Limb (tissue), 2 donors: ENCODE measurements at regions not wholly inside any gene's neighbourhood (a gene's known extent, or its start where the extent isn't known, plus 50 kb on each side); places are given as distances from the start of the nearest gene placed in this dataset.
"Not testable (repeated sequence)": the region's sequence is repeated elsewhere in the genome, so short reads cannot be mapped to it uniquely, and the experiment has no call there.

Experiments used
- DNase-seq, 2 donors: peaks; one replicate each; pipeline ENCODE4 v3.0.0-alpha.2; 2016; ENCODE audit errors: extremely low spot score in 2 of 2

DNA sequence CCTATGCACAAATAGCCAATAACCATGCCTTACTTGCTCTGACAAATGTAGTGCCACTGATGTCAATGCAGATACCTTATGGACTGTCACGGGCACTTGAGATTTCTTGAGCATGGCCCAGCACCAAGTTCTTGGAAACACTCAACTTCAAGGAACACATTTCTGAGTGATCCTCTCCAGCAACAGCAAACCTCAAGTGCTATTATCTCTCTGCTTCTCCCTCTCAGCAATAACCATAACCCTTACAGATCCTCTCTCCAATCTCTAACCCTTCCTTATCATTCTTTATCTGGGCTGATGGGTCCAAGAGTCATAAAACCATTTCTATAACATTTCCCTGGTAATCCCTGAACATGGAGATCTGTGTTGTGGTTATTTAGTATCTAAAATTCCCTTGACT lies 266.9 kb upstream of the STXBP5 start:
- DNase-seq: no peak

DNA sequence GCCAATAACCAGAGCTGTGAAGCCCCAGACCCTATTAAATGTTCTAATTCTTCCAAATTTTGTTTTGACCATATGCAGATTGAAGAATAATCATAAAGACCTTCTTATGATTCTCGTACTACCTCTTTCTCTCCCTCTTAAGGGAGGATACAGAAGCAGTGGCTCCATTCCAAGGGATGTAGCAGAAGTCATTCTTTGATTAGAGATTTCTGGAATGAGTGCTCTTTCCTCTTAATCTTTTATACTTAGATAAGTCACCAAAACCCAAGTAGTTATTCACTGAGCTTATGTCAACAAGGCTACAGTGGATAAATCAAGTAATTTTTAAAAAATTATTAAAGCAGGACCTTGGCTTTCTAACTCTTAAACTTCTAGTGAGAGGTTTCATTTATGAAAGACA lies 266.0 kb upstream of the STXBP5 start:
- DNase-seq: no peak

DNA sequence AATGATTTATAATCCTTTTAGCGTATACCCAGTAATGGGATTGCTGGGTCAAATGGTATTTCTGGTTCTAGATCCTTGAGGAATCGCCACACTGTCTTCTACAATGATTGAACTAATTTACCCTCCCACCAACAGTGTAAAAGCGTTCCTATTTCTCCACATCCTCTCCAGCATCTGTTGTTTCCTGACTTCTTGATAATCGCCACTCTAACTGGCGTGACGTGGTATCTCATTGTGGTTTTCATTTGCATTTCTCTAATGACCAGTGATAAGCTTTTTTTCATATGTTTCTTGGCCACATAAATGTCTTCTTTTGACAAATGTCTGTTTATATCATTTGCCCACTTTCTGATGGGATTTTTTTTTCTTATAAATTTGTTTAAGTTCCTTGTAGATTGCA lies 264.8 kb upstream of the STXBP5 start:
- not testable (repeated sequence) for DNase-seq

DNA sequence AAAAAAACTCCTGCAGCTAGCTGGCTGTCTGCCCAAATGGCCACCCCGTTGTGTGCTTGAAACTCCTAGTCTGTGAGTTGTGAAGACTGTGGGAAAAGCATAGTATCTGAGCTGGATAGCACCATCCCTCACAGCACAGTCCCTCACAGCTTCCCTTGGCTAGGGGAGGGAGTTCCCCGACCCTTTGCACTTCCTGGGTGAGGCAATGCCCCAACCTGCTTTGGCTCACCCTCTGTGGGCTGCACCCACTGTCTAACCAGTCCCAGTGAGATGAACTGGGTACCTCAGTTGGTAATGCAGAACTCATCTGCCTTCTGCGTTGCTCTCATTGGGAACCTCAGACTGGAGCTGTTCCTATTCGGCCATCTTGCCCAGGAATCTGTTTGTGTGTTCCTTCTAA lies 260.6 kb upstream of the STXBP5 start:
- DNase-seq: no peak

DNA sequence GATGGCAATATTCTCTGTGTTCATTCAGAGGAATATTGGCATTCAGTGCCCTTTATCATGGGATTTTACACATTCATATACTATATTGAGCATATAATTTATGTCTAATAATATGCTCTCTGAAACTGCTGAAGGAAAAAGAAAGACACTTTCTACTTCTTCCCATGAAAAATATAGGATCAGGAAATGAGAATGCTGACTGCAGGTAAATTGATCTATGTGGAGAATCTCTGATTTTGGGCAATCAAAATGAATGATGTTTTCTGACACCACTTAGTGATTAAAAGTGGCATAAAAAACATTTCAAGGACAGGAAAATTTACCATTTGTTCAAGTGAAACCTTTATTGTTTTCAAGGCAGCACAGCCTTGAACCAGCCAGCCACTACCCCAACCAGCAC lies 260.1 kb upstream of the STXBP5 start:
- no peak for DNase-seq

DNA sequence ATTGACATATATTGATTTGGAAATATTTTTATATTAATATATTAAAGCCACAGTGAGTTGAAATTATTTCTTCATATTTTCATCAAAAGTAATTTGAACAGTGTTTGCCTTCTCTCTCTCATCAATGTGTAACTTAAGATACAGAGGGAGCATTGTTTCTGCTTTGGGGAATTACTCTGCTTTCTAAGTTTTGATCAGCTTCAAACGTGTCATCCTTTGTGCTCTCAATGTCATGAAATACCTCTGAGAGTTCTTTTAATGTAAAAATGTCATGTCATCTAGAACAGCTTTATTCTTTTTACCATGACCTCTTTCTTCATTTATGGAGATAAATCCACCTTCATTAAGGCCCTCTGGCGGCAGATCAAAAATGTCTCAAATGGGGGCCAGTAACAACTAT lies 259.4 kb upstream of the STXBP5 start:
- no peak for DNase-seq

DNA sequence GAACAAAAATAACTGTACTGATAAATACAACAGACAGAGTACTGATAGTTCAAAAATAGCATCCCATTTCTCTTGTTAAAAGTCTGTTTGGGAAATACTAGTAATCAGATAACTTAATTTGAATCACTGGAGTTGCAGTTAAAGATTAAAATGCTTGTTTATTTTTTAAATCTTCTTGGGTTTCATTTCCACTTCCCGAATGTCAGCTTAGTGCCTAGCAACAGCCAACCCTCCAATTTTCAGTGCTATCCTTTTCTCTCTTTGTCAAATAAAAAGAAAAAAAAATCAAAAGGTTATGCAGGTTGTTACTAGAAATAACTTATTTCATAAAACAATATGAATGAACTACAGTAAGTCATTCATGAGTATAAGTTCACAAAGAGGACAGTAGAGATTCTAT lies 257.7 kb upstream of the STXBP5 start:
- DNase-seq: no peak

DNA sequence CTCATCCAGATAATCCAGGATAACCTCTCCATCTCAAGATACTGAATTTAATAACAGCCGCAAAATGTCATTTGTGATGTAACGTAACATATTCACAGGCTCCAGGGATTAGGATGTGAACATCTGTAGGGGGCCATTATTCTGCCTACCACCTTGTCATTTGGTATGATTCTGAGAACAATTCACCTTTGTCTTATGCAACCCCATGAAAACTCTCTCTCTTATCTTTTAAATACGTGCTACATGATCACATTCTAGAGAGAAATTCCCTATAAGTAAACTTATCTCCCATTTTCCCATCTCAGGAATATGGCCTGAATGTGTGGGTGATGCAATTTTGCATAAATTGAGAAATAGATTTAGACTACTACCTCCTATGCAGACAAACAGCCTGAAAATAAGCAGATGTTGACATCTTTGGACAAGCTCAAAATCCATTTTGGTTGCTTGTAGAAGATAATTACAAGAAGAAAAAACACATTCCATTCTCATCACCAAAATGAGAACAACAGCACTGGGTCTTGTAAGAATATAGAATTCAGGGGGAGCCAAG lies 255.4 kb upstream of the STXBP5 start:
- no peak for DNase-seq

DNA sequence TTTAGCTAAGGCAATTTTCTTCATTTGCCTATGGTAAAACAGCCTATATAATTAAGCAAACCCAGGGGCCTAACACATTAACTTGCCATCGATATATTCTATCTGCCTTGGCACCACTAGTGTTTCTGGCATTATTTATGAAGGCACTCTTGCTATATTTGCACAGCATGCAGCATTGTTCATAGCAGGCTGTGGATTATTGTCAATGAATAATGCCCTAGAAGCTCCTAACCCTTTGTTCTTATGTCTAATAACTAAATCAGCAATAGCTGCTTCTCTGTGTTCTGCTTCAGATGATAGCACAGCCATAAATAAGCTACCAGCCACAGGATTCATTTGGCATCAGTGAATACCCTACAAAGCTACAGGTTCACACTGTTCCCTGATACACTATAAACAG lies 254.8 kb upstream of the STXBP5 start:
- DNase-seq: no peak

DNA sequence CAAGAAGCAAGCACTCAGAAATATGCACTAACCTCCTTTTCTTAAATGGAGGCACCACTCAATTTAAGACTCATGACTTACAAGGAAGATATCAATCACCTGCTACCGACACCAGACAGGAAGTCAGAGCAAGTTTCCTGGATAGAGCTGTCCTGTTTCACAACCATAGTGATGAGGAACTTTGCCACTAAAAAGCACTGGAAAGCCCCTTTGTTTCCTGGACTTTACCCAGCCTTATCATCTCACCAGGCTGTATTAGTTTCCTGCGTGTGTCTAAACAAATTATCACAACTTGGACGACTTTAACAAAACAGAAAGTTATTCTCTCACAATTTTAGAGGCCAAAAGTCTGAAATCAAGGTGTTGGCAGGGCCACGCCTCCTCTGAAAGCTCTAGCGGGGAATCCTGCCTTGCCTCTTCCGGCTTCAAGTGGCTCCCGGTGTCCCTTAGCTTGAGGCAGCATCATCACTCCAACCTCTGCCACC lies 253.8 kb upstream of the STXBP5 start:
- DNase-seq: no peak

DNA sequence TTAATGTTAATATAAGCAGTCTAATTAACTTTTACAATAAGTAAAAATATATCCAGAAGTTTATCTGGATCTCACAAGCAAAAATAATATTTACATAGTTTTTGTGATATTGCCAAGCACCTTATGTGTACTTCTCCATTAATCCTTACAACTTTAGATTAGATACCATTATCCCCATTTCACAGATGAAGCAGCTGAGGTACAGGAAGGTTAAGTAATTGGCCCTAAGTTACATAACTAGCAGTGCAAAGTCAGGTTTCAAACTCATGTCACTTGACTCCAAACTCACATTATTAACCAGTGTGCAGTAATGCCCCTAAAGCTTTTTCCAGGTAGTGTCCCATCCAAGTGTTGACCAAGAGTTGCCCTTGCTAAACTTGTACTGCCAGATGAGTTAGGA lies 248.6 kb upstream of the STXBP5 start:
- DNase-seq: no peak

DNA sequence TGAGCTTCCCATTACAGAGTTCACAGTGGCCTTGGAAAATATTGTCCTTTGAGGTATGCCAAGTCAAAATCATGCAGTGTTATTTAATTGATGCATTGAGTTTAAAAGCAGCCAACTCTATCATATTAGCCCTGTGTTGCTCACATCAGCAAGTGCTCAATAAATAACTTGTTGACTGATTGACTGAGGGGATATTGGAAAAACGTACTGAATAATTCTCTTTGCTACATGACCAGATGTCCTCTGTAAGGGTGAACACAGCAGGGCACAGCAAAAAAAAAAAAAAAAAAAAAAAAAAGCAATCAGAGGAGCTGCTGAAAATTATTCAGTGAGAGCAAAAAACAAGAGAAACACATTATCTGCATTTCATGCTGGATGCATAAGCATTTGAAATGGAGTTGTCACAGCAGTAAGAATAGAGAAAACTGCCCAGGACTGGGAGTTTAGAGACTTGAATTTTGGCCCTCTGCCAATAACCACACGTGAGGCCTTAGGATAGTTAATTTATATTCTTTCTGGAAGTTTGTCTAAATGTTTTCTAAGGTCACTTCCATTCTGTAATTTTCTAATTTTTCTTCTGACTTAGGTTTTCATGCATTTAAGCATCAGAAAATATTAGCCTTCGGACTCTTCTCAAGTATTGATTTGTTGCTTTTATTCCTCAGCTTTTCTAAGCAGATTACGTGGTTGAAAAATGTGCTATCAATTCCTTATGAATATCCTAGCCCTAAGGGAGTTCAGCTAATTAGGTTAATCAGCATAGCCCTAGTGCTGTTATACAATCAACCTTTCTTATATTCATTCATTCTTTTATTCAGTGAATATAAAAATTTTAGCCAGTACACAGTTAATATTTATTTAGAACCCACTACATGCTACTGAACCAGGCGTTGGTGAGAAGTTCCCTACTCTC lies 246.8 kb upstream of the STXBP5 start:
- no peak for DNase-seq

DNA sequence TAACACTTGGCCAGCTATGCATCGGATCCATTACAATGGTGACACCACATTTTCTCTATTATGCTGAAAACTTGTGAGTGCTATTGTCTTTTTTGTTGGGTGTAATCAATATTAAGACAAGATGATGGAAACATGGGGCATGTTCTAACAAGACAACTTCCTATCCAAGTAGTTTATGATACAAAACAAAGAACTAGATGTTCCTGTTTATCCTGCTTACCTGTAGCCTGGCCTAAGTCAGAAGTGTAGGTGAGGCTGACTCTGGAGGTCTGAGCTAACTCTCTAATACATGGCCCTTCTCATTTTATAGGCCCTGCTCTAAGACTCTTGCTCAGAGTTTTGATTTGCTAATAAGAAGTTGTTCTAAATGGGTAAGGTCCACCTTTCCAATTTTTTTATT lies 242.4 kb upstream of the STXBP5 start:
- no peak for DNase-seq

DNA sequence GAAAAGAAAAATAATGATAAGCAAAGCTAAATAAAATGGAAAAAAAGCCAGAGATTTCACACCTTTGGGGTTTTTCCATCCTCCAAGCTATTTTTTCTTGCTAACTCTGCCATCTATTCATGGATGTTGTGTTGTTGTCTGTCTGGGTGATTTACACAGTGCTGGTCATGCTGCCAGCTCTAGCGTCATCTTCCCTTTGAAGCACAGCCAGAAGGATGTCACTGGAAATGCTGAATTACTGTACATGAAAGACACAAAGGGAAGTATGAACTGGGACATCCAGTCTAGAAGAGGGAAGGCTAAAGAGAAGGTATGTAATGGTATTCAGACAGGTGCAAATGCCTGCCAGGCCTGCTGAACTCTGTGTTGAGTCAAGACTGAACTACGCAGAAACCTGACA lies 241.9 kb upstream of the STXBP5 start:
- no peak for DNase-seq

DNA sequence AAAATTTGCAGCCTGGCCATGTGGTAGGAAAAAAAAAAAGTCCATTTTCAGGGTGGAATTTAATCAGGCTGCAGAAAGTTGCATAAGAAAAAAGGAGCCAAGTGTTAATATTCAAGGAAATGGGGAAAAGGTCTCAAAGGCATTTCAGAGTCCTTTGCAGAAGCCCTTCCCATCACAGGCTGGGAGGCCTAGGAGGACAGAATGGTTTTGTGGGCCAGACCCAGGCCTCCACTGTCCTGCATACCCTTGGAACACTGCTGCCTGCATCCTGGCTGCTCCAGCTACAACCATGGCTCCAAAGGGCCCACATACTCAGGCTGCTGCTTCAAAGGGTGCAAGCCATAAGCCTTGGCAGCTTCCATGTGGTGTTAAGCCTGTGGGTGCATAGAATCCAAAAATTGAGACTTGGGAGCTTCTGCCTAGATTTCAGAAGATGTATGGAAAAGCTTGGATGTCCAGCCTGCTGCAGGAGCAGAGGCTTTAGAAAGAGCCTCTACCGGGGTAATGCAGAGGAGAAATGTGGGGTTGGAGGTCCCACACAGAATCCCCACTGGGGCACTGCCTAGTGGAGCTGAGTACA lies 239.0 kb upstream of the STXBP5 start:
- DNase-seq: no peak

DNA sequence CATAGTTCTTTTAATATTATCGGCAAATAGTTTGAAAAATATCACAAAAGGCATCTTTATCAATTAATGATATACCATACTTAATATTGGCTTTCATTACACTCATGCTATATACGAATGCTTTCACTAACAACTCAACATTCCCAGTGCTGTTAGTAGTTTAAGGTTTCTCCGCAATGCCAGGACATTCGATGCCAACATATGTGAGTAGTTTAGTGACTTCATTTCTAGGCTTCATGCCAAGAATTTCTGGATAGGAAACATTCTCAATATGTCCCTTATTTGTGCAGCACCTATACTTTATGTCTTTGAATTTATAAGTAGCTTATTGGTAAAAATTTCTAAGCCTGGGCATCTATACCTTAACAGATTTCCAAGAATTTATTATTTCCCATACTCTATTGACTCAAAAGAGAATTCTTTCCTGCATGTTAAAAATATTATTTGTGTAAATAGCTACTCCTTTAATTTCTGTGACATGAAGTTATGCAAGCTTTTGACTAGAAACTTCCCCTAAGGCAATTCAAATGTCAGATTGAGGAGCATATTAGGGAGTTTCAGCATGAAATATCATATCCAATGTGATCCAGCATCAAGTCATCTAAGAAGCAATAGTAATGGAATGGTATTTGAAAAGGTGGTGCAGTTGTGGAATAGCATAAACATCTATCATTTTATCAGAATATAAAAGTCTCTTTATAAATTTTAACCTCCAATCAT lies 236.0 kb upstream of the STXBP5 start:
- peak in 1 of 2 donors; percentile 77 for DNase-seq

DNA sequence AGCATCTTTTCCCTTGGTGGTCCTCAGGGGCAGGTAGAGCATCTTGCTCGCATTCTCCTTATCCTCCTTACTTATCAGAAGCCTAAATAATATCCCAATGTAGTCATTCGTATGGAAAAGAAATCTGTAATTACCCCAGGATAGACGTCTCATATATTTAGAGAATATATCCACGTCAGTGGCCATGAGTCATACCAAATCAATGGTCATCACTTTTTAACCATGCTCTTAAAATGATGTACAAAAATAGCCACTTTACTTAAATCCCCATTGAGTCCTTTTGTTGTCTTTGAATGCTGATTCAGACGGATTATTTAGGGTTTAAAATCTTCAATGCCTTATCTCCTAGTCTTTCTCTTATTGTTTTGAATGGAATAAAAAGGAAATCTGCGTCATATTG lies 231.7 kb upstream of the STXBP5 start:
- no peak for DNase-seq

DNA sequence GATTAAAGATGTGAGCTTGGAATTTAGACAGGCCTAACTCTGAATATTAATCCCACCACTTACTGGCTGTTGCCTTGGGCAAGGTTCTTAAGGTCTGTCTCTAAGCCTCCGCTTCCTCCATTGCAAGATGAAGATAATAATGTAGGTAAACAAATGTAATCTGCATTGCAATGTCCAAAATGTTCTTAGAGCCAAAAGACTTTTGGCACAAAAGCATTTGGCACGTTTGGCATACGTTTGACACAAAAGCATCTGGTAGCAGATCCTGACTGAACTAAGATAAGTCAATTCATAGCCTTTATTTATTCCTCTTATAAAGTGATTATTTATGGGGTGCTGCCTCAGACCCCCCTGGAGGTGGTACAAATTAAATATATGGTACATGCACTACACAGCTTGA lies 229.9 kb upstream of the STXBP5 start:
- DNase-seq: no peak

DNA sequence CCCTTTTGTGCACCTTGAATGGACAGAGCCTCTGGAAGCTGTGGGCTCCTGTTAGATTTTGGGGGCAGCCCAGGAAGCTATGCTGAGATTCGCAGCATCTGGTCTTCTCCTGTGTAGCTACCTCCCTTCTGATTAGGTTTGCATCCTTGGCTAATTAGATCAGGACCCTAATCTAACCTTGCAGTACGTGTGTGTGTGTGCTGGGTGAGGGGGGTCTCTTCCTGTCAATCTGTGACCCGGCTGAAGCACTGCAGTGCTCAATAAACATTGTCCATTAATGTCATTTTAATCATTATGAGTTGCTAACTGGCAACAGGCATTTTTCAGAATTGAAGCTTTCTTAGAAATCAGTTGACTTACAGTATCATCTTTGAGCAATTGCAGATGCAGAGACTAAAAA lies 229.1 kb upstream of the STXBP5 start:
- no peak for DNase-seq

DNA sequence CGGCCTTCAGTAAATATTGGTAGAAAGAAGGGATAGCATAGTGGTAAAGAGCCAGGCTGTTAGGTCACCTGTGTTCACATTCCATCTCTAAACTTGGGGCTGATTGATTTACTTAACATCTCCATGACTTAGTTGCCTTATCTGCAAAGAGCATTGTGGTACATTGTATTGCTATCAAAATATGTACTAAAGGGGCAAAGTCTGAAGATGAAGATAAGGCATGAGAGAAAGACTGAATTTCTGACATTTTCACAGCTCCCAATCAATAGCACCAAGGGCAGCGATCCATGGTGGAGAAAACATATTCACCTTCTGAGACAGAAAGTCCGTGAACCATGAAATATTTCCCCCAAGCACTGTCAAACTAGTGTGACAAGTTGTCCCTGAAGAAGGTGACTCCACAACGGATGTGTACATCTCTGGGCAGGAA lies 223.3 kb upstream of the STXBP5 start:
- DNase-seq: no peak

DNA sequence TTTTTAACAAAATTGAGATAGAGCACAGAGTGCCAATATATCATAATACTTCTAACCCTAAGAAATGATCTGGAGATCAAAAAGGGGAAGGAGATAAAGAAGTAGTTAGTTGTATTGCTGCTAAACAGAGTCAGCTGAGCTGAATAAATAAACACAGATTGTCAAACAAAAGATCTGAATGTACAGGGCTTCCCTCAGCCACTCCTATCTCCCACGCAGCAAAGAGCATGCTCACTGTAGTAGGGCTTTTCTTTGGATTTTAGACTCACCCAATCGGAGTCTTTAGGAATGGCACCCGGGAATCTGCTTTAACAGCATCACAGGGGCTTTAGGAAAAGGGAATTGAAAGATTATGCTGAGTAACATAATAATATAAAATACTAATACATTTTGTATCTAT lies 222.2 kb upstream of the STXBP5 start:
- DNase-seq: no peak

DNA sequence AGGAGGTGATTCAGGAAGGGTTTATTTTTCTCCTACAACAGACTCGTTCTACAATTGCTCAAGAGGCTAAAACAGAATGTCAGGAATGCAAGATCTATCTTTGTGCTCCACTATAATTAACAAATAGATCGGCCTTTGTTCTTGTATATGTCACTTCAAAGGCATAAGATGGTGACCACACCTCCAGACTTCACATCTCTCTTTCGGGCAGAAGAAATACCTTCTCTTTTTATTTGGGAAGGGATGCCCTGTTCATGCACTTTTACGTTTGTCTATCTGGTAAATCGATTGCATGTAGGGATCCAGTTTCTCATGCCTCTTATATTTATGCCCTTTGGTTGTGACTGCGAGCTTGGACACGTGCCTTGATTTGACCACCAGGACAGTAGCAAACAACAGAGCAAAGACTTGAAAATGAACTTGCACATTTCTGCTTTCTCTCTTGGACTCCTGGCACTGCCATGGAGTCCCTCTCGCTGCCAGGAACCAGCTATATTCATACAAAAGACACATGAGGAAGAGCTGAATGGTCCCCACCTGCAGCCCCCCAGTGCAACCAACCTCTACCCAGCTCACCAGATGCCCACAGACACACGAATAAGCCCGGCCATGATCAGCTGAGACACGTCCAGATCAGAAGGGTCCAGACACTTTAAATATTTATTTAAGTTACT lies 219.8 kb upstream of the STXBP5 start:
- DNase-seq: no peak
